Stimulated activated CD4-positive, alpha-beta T cell treated with anti-CD3 and anti-CD28 coated beads, Interleukin-12 subunit alpha, Interleukin-12 subunit beta, amount 100 ng/mL, for 4 hours (primary cell): ENCODE measurements at regions not wholly inside any gene's neighbourhood (a gene's known extent, or its start where the extent isn't known, plus 50 kb on each side); places are given as distances from the start of the nearest gene placed in this dataset.
"Not testable (repeated sequence)": the region's sequence is repeated elsewhere in the genome, so short reads cannot be mapped to it uniquely, and the experiment has no call there.

ENCODE experiments used
- DNase-seq: peaks from one replicate; pipeline ENCODE4 v3.0.0-alpha.2; 2020

- DNase-seq: not testable (repeated sequence)
These were observed 195.8 kb upstream of the HMCN1 start for GRCh38 chr1:185538309-185538898.

- no peak for DNase-seq
These were observed 196.6 kb upstream of the HMCN1 start for GRCh38 chr1:185537596-185537995.

GRCh38 chr1:185536165-185536920 is 197.8 kb upstream of the HMCN1 start:
- DNase-seq: no peak

GRCh38 chr1:185535621-185536020 is 198.6 kb upstream of the HMCN1 start:
- no peak for DNase-seq

- DNase-seq: no peak
These were observed 199.4 kb upstream of the HMCN1 start for GRCh38 chr1:185534801-185535200.

- DNase-seq: no peak
These were observed 200.6 kb upstream of the HMCN1 start for GRCh38 chr1:185533596-185533995.

- no peak for DNase-seq
These were observed 201.3 kb upstream of the HMCN1 start for GRCh38 chr1:185532856-185533255.

- no peak for DNase-seq
These were observed 202.4 kb upstream of the HMCN1 start for GRCh38 chr1:185531838-185532237.

- no peak for DNase-seq
These were observed 204.0 kb upstream of the HMCN1 start for GRCh38 chr1:185530215-185530614.

- no peak for DNase-seq
These were observed 204.5 kb upstream of the HMCN1 start for GRCh38 chr1:185529673-185530072.

- no peak for DNase-seq
These were observed 206.0 kb upstream of the HMCN1 start for GRCh38 chr1:185528084-185528676.

- DNase-seq: no peak
These were observed 207.6 kb upstream of the HMCN1 start for GRCh38 chr1:185526344-185527307.

- no peak for DNase-seq
These were observed 203.3 kb upstream of the IVNS1ABP start for GRCh38 chr1:185520188-185520920.

GRCh38 chr1:185517808-185518419 is 200.9 kb upstream of the IVNS1ABP start:
- no peak for DNase-seq

GRCh38 chr1:185517301-185517700 is 200.3 kb upstream of the IVNS1ABP start:
- not testable (repeated sequence) for DNase-seq

- DNase-seq: no peak
These were observed 198.7 kb upstream of the IVNS1ABP start for GRCh38 chr1:185515696-185516095.

GRCh38 chr1:185514311-185514710 is 197.3 kb upstream of the IVNS1ABP start:
- no peak for DNase-seq

- DNase-seq: no peak
These were observed 195.4 kb upstream of the IVNS1ABP start for GRCh38 chr1:185512442-185512841.

- no peak for DNase-seq
These were observed 184.1 kb upstream of the IVNS1ABP start for GRCh38 chr1:185501099-185501498.

- DNase-seq: no peak
These were observed 183.1 kb upstream of the IVNS1ABP start for GRCh38 chr1:185500001-185500626.

- no peak for DNase-seq
These were observed 181.2 kb upstream of the IVNS1ABP start for GRCh38 chr1:185498207-185498606.
